Activated T-cell treated with anti-CD3 and anti-CD28 coated beads, Interleukin-2, amount 50 U/mL, for 1 hour (primary cell): ENCODE measurements at regions not wholly inside any gene's neighbourhood (a gene's known extent, or its start where the extent isn't known, plus 50 kb on each side); places are given as distances from the start of the nearest gene placed in this dataset.
"Not testable (repeated sequence)": the region's sequence is repeated elsewhere in the genome, so short reads cannot be mapped to it uniquely, and the experiment has no call there.

Source experiments
- DNase-seq: peaks from one replicate; pipeline ENCODE4 v3.0.0-alpha.2; 2020

DNA sequence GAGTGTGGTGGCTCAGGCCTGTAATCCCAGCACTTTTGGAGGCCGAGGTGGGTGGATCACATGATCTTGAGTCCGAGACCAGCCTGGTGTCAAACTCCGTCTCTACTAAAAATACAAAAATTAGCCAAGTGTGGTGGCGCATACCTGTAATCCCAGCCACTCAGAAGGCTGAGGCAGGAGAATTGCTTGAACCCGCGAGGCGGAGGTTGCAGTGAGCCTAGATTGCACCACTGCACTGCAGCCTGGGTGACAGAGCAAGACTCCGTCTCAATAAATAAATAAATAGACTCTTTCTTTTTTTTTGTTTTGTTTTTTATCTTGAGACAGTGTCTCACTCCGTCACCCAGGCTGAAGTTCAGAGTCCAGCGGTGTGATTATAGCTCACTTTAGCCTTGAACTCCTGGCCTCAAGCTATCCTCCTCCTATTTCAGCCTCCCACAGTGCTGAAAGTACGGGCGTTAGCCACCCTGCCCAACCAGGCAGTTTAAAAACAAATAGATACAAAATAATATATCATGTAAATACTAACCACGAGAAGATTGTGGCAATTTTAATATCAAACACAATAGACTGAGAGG is 1158.0 kb upstream of the TMEFF2 start:
- DNase-seq = not testable (repeated sequence)

DNA sequence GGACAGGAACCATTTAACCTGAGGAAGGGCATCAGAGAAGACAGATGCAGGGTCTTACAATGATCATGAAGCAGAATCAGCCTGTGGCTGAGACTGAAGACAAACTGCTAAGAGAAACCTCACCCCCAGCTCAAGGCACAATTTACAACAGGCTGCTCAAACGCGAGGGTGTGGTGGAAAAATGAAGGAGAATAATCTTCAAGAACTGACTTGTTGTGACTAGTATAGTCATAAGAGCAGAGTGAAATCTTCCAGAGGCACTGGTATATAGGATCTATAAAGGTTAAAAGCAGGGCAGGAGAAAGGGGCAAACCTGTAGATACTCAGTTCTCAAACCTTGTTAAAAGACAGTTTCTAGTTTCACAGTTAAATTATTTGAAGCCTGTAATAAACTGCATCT is 1155.8 kb upstream of the TMEFF2 start:
- DNase-seq = no peak

DNA sequence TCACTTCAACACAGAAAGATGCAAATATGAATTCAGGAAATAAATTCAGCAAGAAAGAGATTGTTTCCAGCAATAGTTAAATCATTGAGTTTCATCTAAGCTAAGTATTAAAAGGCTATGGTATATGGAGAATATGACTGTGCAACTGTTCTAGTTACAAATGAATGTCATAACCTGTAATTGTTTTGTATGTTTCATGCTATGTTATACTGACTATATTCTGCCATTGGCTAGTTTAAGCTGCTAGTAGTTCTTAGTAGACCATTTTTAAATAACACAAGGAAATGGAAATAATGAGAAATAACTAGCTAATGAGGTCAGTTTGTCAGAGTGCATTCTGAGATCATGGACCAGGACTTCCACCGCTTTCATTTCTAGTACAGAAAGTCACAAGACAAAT is 1154.9 kb upstream of the TMEFF2 start:
- no peak for DNase-seq

DNA sequence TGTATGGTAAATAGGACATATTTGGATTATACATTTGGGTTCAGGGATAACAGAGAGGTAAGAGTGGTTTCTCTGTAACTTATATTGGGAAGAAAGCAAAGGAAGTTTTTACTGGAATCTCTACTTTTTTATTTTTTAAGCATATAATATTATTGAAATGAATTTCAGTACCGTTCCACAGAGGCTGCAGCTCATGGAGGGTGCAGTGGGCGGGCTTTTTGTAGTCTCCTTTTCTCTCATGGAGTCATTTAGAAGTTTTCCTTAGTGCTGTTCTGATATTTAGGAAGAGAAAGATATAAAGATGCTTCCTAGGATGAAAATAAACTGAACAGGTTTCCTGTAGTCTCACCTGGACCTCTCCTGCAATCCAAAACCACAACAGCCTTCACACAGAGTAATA is 1153.3 kb upstream of the TMEFF2 start:
- DNase-seq = no peak

DNA sequence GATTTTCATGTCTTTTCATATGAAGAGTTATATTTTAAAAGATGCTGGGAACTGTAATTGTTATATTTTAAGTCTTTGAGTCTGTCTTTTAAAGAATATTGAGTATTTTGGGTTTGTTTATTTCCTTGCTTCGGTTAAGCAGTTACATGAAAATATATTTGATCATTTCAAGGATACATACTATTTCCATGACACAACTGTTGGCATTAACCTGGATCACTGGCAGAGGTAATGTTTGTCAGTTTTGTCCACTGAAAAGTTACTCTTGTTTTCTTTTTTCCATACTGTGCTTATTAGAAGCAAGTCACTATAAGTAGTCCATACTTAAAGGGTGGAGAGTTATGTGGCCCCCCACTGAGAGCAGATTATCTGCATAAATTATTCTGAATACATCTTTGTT is 1142.0 kb upstream of the TMEFF2 start:
- DNase-seq = no peak

DNA sequence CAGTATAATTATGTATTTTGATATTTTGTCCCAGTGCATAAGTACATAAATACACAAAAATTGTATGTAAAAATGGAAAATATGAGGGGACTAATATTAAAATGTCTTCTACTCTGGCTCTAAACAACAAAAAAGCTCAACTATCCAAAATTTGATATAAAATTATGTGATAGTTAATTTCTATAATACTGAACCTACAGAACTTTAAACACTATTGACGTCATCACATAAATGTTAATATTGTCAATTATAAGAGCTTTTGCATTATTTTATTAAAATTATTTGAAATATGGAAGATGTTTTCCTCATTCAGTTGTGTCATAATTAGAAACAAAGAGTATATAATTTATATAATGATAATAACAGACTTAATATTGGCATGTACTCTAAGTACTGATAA is 1139.7 kb upstream of the TMEFF2 start:
- no peak for DNase-seq

DNA sequence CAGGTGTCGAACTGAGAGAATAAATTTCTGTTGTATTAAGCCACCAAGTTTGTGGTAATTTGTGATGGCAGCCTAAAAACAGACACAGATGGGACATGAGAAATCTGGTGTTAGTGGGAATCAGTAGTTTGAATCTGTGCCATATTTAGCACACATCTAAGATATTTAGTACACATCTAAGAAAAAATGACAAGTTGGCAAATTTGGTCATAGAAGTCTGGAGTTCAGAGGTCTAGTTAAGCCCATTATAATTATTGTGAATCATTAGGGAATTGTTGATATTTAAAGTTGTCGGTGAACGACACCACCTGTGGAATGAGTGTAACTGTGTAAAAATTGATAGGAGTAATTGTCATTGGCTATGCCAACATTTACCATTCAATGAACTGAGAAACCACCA is 1138.8 kb upstream of the TMEFF2 start:
- no peak for DNase-seq

DNA sequence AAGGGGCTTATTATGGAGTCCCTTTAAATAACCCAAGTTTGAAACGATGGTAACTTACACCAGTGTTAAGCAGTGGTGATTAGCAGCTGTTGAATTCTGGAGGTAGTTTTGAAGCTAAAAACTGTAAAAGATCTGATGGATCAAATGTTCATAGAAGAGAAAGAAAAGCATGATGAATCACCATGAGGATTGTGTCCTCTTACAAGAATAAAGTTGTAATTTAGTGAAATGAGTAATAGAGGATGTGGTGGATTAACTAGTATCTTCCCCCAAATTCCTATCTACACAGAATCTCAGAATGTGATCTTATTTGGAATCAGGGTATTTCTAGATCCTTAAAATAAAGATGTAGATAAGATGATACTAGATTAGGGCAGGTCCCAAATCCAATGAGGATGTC is 1138.2 kb upstream of the TMEFF2 start:
- no peak for DNase-seq

DNA sequence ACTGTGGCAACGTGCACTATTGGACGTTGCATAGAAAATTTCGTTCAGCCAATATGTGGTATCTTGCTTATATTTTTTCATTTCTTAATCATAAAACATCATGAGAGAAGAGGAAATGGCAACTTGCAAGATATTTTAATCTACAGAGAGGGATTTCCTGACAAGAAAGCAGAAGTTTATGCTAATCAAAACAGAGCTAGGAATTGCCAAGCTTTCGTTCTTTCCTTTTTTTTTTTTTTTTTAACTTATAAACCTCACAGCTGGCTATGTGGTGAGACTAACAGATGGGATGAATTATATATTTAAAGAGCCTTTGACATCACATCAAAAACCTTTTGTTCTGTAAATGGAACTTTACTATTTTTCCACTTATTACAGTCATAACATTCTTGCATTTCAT is 1136.9 kb upstream of the TMEFF2 start:
- DNase-seq = no peak

DNA sequence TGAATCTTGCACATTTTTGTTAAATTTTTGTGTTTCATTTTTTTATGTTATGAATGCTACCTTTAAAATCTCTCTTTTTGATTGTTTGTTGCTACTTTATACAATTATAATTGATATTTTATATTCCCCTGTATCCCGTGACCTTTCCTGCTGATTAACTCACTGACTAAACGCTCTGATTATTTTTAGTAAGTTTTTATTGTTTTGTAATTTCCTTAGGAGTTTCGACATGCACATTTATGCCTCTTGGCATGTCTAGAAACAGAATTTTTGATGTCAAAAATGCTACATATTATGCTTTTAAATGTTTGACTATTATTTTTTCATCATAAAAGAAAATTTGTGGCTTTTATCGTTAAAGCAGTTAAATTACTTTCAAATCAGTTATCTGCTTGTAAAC is 1131.6 kb upstream of the TMEFF2 start:
- no peak for DNase-seq

DNA sequence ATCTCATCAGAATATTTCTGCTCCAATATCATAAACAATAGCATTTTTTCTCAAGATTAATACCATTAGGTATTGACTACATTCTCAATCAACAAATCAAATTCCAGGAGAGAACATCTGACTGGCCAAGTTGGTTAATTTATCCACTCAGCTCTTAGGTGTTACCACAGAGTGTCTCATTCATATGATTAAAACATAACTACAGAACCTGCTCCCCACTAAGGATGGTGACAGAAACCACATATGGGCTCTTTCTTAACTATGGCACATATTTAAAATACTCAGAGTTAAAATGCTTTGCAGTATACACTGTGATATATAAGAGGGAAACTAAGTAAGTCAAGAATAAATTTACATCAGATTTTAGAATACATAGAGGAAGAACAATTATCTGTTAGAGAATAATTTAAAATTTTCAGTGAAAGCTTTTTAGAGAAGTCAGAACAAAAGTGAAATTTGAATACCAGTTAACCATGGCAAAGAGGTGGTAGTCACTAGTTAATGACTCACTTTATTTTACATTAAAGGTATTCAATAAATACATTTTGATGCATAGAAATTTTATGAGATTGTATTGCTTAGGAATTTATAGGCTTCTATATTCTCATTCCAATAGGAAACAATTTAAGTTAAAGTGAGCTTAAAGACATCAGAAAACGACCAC is 1120.8 kb upstream of the TMEFF2 start:
- no peak for DNase-seq

DNA sequence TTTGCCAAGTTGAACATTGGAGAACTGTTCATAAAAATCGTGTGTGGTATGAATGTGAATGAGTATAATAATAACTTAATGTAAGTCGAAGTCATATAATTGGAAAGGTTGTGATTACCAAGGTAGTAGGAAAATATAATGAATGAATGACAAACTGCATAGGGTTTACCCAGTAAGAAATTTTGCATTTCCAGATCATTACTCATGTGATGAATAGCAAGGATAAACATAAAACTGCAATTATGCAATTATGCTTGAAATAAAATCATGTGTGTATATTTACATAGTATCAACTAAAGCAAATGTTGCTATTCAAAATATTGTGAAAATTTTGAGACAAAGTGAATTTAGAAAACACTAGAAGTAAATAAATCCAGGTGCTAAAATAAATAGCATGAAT is 1108.7 kb upstream of the TMEFF2 start:
- no peak for DNase-seq

DNA sequence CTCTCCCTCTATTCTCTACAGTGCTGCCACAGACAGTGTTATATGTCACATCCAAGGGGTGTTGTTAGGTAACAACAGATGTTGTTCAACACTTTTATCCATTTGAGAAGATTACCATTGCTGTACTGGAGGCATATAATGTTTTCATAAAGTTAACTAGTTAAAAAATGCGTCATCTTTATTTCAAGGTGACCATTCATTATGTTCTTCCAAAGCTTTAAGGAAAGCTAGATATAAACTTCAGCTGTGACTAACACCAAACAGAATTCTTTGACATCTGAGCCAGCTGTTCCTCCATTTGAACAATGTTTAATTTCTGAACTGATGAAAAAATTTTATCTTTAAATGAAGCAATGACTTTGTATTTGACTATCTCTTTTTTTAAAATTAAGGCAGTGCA is 1099.6 kb upstream of the TMEFF2 start:
- DNase-seq = no peak

DNA sequence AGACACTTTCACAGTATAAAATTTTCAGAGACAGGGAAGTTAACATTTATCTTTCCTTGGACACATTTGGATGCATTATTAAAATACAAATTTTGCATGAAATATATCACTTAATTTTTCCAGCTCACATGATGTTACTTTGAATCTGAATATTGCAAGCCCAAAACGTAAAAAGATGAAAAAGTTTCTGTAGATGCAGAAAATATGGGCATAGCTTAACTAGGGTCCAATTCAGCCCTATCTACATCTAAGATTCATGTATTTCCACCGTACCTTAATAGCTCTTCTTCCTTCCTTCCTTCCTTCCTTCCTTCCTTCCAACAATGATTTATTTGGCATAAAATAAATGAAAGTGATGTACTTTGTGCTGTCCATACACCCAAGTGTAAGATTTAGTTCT is 1084.6 kb upstream of the TMEFF2 start:
- DNase-seq = no peak

DNA sequence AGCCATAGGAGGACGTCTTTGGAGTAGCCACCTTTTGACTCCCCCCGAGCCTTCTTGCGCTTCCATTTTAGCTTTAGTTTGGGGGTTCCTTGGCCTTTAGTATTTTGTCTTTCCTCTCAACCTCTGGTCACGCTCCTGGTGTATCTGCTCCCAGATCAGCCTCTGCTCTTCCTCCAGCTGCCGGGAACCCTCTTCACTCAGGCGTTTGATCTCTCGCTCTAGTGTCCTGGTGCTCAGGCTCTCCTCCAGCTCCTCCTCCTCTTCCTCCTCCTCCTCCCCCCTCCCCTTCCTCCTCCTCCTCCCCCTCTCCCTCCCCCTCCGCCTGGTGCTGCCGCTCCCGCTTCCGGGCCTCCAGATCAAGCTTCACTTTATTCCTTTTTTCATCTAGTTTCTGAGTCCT is 1082.3 kb upstream of the TMEFF2 start:
- DNase-seq = no peak

DNA sequence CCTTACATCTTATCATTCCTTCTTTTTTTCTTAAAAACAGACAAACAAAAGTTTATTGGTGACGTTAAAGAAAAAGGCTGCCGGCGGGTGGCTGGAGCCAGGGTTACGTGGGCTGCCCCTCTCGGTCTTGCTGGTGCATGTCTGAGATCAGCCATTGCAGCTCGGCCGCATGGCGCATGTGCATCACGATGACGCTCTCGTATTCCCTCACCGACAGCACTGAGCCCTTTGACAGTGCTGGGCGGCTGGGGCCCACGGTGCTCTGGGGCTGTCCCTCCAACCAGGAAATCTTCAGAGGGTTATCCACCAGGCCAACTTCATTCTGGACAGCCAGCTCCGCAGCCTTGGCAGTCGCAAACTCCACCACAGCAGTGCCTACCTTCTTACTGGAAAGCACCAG is 1081.8 kb upstream of the TMEFF2 start:
- DNase-seq = no peak

DNA sequence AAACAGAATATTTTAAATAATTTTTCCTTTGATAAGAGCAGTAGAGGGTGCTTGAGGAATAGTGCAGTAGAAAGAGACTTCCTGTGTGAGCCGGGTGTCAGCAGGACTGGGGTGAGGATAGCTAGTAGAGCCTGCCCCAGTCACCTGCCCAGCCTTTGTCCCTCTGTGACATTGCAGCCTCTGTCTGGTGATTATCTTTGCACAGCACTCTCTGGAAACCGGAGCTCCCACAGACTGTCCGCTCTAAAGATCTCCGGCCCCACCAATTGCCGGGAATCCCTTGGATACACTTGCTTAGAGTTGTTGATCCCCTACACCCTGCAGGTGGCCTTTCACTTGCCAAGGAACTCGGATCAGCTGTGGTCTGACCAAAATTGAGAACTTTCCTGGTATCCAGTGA is 1081.3 kb upstream of the TMEFF2 start:
- no peak for DNase-seq

DNA sequence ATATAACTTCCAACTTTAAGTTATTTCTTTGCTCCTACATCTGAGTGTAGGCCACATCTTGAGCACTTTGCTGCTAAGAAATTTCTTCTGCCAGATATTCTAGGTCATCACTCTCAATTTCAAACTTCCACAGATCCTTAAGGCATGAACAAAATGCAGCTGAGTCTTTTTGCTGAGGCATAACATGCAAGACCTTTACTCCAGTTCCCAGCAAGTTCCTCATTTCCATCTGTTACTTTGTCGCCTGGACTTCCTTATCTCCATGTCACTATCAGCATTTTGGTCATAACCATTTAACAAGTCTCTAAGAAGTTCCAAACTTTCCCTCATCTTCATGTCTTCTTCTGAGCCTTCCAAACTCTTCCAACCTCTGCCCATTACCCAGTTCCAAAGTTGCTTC is 1077.3 kb upstream of the TMEFF2 start:
- no peak for DNase-seq

DNA sequence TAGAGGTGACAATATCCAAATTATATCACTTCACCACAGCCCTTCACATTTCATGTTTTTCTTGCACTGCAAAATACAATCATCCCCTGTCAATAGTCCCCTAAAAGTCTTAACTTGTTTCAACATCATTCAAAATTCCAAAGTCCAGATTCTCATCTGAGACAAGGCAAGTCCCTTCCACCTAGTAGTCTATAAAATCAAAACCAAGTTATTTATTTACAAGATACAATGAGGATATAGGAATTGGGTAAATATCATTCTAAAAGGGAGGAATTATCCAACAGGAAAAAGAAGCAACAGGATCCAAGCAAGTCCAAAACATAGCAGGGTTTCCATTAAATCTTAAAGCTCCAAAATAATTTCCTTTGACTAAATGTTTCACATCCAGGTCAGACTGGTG is 1076.1 kb upstream of the TMEFF2 start:
- DNase-seq = no peak

DNA sequence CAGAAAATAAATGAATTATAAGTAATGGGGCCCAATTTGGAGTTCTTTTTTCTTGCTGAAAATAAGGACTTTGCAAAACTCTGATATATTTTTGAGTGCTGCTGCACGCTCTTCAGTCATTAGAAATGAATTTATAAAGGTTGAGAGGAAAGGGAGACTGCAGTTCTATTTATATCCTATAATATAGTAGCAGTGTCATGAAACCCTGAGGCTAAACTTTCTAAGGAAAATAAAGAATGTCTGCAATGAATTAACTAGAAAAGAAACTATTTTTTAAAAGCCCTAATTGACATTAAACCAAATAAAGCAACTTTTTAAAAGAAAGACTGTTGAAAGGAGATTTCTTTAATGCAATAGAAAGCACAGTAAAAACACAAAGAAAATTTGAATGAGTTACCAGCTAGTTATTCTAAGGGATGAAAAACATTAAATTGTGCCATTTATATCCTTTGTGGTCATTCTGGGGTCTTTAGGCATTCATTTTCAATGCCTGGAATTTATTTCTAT is 1072.8 kb upstream of the TMEFF2 start:
- DNase-seq = no peak

DNA sequence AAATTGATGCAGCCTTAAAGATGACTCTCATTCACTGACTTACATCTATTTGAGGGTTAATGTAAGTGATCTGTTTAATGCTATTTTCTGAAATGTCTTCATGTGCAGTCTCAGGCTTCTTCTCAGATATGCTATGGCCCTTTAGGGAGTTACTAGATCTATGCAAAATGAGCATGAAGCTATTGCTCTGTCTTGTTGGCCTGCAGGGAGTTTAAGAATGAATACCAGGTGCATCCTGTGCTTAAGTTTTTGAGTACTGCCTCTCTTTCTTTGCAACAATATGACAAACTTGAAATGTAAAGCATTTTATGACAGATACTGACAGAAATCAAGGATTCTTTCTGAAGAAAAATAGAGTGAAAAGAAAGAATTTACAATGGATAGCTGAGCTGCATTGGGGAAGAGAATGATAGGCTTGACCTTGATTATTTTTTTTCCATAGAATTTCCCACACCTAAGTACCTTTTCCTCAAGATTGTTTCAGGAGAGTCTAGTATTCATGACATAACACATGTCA is 1058.3 kb upstream of the TMEFF2 start:
- DNase-seq = no peak

DNA sequence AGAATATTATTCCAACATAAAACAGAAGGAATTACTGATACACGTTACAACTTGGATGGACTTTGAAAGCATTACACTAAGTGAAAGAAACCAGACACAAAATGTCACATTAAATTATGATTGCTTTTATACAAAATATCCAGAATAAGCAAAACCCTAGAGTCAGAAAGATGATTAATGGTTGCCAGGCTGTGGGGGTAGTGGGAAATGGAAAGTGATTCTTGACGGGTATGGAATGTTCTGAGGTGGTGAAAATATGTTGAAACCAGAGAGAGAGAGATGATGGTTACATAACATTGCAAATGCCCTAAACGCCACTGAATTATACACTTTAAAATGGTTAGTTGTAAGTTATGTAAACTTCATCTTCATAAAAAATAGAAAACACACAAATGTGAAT is 1057.2 kb upstream of the TMEFF2 start:
- no peak for DNase-seq

DNA sequence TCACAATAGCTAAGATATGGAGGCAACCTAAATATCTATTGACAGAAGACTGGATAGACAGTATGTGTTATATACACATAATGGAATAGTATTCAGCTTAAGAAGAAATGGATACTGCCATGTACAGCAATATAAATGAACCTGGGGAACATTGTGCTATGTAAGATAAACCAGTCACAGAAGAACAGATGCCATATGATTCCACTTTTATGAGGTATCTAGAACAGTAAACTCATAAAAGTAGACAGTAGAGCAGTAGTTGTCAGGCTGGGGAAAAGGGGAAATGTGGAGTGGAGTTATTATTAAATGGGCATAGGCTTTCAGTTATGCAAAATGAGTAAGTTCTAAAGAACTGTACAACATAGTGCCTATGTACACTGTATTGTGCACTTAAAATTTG is 1055.7 kb upstream of the TMEFF2 start:
- DNase-seq = no peak

DNA sequence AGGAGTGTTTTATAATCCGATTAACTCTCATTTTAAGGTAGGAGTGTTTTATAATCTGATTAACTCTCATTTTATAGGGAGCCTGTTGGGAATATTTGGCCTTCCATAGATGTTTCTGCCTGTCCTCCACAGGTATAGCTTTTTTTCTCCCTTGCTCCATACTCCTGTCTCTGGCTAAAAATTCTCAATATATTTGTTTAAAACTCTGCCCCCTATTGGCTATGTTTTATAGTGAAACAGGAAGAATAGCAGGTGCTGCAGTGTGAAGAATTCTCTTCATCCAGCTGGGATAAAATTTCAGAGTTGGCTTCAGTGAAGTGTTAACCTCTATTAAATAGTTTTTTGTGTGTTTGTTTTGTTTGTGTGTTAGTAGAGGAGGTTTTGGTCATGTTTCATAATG is 1046.0 kb upstream of the TMEFF2 start:
- no peak for DNase-seq

DNA sequence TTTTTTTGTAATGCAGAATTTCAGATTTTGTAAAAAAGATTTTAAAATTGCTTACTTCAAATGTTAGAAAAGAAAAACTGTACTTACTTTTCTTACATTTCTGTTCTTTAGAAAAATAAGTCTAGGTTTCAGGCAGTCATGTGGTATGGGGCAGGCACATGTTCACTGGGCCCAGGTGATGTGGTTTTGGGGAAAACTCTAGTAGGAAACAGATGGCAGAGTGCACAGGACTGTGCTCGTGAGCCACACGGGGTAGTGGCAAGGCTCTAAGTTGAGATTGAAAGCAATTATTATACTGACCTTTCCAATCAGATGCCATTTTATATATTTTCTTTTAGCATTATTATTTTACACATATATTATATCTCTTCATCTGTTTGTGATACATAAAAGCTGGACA is 1036.9 kb upstream of the TMEFF2 start:
- no peak for DNase-seq
